Right lobe of liver (tissue), 6 donors: ENCODE measurements at regions not wholly inside any gene's neighbourhood (a gene's known extent, or its start where the extent isn't known, plus 50 kb on each side); places are given as distances from the start of the nearest gene placed in this dataset.

Experiments
- ATAC-seq, 4 donors: fragments of 200-7000 bp; cut with Tn5 transposase; one replicate each; pipeline ENCODE4 v1.9.1; 2020; ENCODE audit warnings: mild to moderate bottlenecking in 4 of 4, moderate library complexity in 4 of 4
- DNase-seq, 3 donors: peaks; one replicate each; pipeline ENCODE4 v3.0.0-alpha.2; 2020
- H3K27ac ChIP-seq, 3 donors: fragments of 200-600 bp; one replicate each; pipeline ENCODE4 v1.8.0; 2022
- H3K27me3 ChIP-seq, 2 donors: fragments of 200-600 bp; one replicate each; pipeline ENCODE4 v1.8.0; 2022
- H3K36me3 ChIP-seq, 4 donors: fragments of 200-600 bp; sonication (generic) in 1 of 4; one replicate each; pipeline versions ENCODE4 v1.5.1 to v1.8.0; 2017 to 2022; ENCODE audit warnings: control low read depth in 1 of 4
- H3K4me1 ChIP-seq, 4 donors: fragments of 200-600 bp; sonication (generic) in 1 of 4; one replicate each; pipeline versions ENCODE4 v1.5.1 to v1.8.0; 2017 to 2022; ENCODE audit warnings: control low read depth in 1 of 4
- H3K4me3 ChIP-seq, 3 donors: fragments of 200-600 bp; one replicate each; pipeline ENCODE4 v1.8.0; 2022
- H3K9me3 ChIP-seq, 4 donors: fragments of 200-600 bp; sonication (generic) in 1 of 4; one replicate each; pipeline versions ENCODE4 v1.5.1 to v1.8.0; 2017 to 2022; ENCODE audit warnings: control low read depth in 1 of 4
- CTCF ChIP-seq, 4 donors: fragments of 200-600 bp in 3 of 4; fragments of 450-650 bp in 1 of 4; IDR thresholded peaks; one replicate each; pipeline versions ENCODE4 v1.5.1 to v1.8.0; 2016 to 2022; ENCODE audit warnings: antibody characterized with exemption in 4 of 4, mild to moderate bottlenecking in 2 of 4
- POLR2A ChIP-seq: fragments of 450-650 bp; IDR thresholded peaks from one replicate; pipeline ENCODE4 v1.6.1; 2017; ENCODE audit warnings: antibody characterized with exemption, mild to moderate bottlenecking
- WGBS: methylation state at CpG from one replicate; pipeline ENCODE4 v1.1.6; 2018; ENCODE audit warnings: low coverage, low lambda C conversion rate; ENCODE audit not compliant: insufficient coverage; ENCODE audit errors: missing lambda C conversion rate; 5-methylcytosine and 5-hydroxymethylcytosine counted together
- intact Hi-C, 2 donors: fragments of 100-400 bp; cut with DNase I; formaldehyde crosslinking; loops; one replicate each; pipeline versions ENCODE4 v1.11.2 to v1.14.1; 2022
- donor health status: DM: no; HTN: yes; CAD: no.
- donor health status: DM: no; HTN: no; CAD: no.
- donor health status: DM: no; HTN: no; CAD: no.
- donor health status: DM: no; HTN: yes; CAD: no.
- donor health status: DM: no; HTN: yes; CAD: no.

- no peaks in the 10 kb centered on the region for H3K27me3 ChIP-seq
- no peak for ATAC-seq
- intact Hi-C loops, result no loop called here
- H3K4me1 ChIP-seq, result no peaks in the 10 kb centered on the region
- TF ChIP-seq POLR2A, result no peak
- TF ChIP-seq CTCF (IDR thresholded peaks at IDR 0.05), result no peak
- DNase-seq, result no peak
- no peak overlapping the region for H3K4me3 ChIP-seq
- H3K36me3 ChIP-seq, result no peaks in the 10 kb centered on the region
- H3K27ac ChIP-seq, result no peak overlapping the region
- WGBS, result 83% methylated on average over 1 of the region's 1 CpG
- H3K9me3 ChIP-seq, result no peaks in the 10 kb centered on the region
Measured at GRCh38 chr6:84977363-84977705, 212.9 kb upstream of the TBX18 start.

GRCh38 chr6:84976526-84977362 lies 212.3 kb upstream of the TBX18 start:
- TF ChIP-seq POLR2A (no peak), CTCF (IDR thresholded peaks at IDR 0.05) (no peak)
- H3K4me3 ChIP-seq, result no peak overlapping the region
- H3K27me3 ChIP-seq, result no peaks in the 10 kb centered on the region
- H3K27ac ChIP-seq, result no peak overlapping the region
- WGBS, result 49% methylated on average over 4 of the region's 4 CpGs
- no peak for ATAC-seq
- DNase-seq, result no peak
- no peaks in the 10 kb centered on the region for H3K4me1 ChIP-seq
- H3K9me3 ChIP-seq, result no peaks in the 10 kb centered on the region
- intact Hi-C loops, result no loop called here
- no peaks in the 10 kb centered on the region for H3K36me3 ChIP-seq

- no peaks in the 10 kb centered on the region for H3K9me3 ChIP-seq
- intact Hi-C loops, result no loop called here
- no peak overlapping the region for H3K4me3 ChIP-seq
- no peaks in the 10 kb centered on the region for H3K27me3 ChIP-seq
- no peaks in the 10 kb centered on the region for H3K4me1 ChIP-seq
- TF ChIP-seq CTCF (IDR thresholded peaks at IDR 0.05), result no peak
- no peak for TF ChIP-seq POLR2A
- 68% methylated on average over 1 of the region's 1 CpG for WGBS
- no peak overlapping the region for H3K27ac ChIP-seq
- H3K36me3 ChIP-seq, result no peaks in the 10 kb centered on the region
- ATAC-seq, result no peak
- DNase-seq, result no peak
Measured at GRCh38 chr6:84975316-84975715, 210.9 kb upstream of the TBX18 start.

GRCh38 chr6:84973606-84974005 lies 209.2 kb upstream of the TBX18 start:
- WGBS, result 71% methylated on average over 2 of the region's 2 CpGs
- no peaks in the 10 kb centered on the region for H3K4me1 ChIP-seq
- TF ChIP-seq CTCF (IDR thresholded peaks at IDR 0.05) (no peak), POLR2A (no peak)
- H3K36me3 ChIP-seq, result no peaks in the 10 kb centered on the region
- intact Hi-C loops, result no loop called here
- DNase-seq, result no peak
- no peak overlapping the region for H3K4me3 ChIP-seq
- no peak overlapping the region for H3K27ac ChIP-seq
- no peaks in the 10 kb centered on the region for H3K9me3 ChIP-seq
- H3K27me3 ChIP-seq, result no peaks in the 10 kb centered on the region
- no peak for ATAC-seq

GRCh38 chr6:84967965-84968364 lies 203.6 kb upstream of the TBX18 start:
- no peak overlapping the region for H3K27ac ChIP-seq
- H3K27me3 ChIP-seq, result no peaks in the 10 kb centered on the region
- 72% methylated on average over 9 of the region's 11 CpGs for WGBS
- H3K4me3 ChIP-seq, result no peak overlapping the region
- H3K4me1 ChIP-seq, result no peaks in the 10 kb centered on the region
- TF ChIP-seq CTCF (IDR thresholded peaks at IDR 0.05), result no peak
- no peak for TF ChIP-seq POLR2A
- ATAC-seq, result no peak
- DNase-seq, result no peak
- no peaks in the 10 kb centered on the region for H3K36me3 ChIP-seq
- no peaks in the 10 kb centered on the region for H3K9me3 ChIP-seq
- intact Hi-C loops, result no loop called here
